ENCODE measurements at regions not wholly inside any gene's neighbourhood (a gene's known extent, or its start where the extent isn't known, plus 50 kb on each side); places are given as distances from the start of the nearest gene placed in this dataset.
"Not testable (repeated sequence)": the region's sequence is repeated elsewhere in the genome, so short reads cannot be mapped to it uniquely, and the experiment has no call there.

GRCh38 chr17:33712120-33712519, 419.0 kb upstream of the ASIC2 start:
- no peak for DNase-seq

GRCh38 chr17:33716957-33717356, 423.9 kb upstream of the ASIC2 start:
- no peak for DNase-seq

- DNase-seq, result not testable (repeated sequence)
Observed at GRCh38 chr17:33723736-33724135, 430.6 kb upstream of the ASIC2 start.

- peak; percentile 39 for DNase-seq
Observed at GRCh38 chr17:33725675-33726271, 432.7 kb upstream of the ASIC2 start.

- no peak for DNase-seq
Observed at GRCh38 chr17:33730131-33730530, 437.0 kb upstream of the ASIC2 start.

GRCh38 chr17:33732116-33732515, 439.0 kb upstream of the ASIC2 start:
- no peak for DNase-seq

- DNase-seq, result no peak
Observed at GRCh38 chr17:33739714-33740113, 446.6 kb upstream of the ASIC2 start.

- no peak for DNase-seq
Observed at GRCh38 chr17:33745047-33745760, 452.1 kb upstream of the ASIC2 start.

GRCh38 chr17:33749171-33749570, 456.1 kb upstream of the ASIC2 start:
- no peak for DNase-seq

GRCh38 chr17:33750943-33751701, 458.0 kb upstream of the ASIC2 start:
- DNase-seq, result peak; percentile 68

GRCh38 chr17:33751702-33752065, 458.6 kb upstream of the ASIC2 start:
- no peak for DNase-seq

- DNase-seq, result peak; percentile 9
Observed at GRCh38 chr17:33753452-33753851, 460.4 kb upstream of the ASIC2 start.

- no peak for DNase-seq
Observed at GRCh38 chr17:33756021-33756420, 462.9 kb upstream of the ASIC2 start.

GRCh38 chr17:33765871-33766270, 472.8 kb upstream of the ASIC2 start:
- DNase-seq, result no peak

- no peak for DNase-seq
Observed at GRCh38 chr17:33766721-33767120, 473.6 kb upstream of the ASIC2 start.

- no peak for DNase-seq
Observed at GRCh38 chr17:33769066-33769465, 476.0 kb upstream of the ASIC2 start.

GRCh38 chr17:33776304-33776703, 478.8 kb upstream of the CCL2 start:
- no peak for DNase-seq

GRCh38 chr17:33776903-33777302, 478.2 kb upstream of the CCL2 start:
- no peak for DNase-seq

- no peak for DNase-seq
Observed at GRCh38 chr17:33777674-33778073, 477.4 kb upstream of the CCL2 start.

- no peak for DNase-seq
Observed at GRCh38 chr17:33778505-33779233, 476.4 kb upstream of the CCL2 start.

- DNase-seq, result peak; percentile 50
Observed at GRCh38 chr17:33779234-33779591, 475.9 kb upstream of the CCL2 start.

GRCh38 chr17:33785281-33785680, 469.8 kb upstream of the CCL2 start:
- DNase-seq, result no peak

GRCh38 chr17:33786478-33786877, 468.6 kb upstream of the CCL2 start:
- no peak for DNase-seq

- DNase-seq, result no peak
Observed at GRCh38 chr17:33789658-33790057, 465.4 kb upstream of the CCL2 start.

Measured in activated CD4-positive, alpha-beta T cell treated with anti-CD3 and anti-CD28 coated beads, Interleukin-10, Interleukin-2, amounts not matched to agents 100 ng/mL and 50 ng/mL, durations not matched to agents 16 hours and 8 hours (primary cell).